K562 (cell line): ENCODE measurements at regions not wholly inside any gene's neighbourhood (a gene's known extent, or its start where the extent isn't known, plus 50 kb on each side); places are given as distances from the start of the nearest gene placed in this dataset.

Experiments
- ATAC-seq: fragments of 200-7000 bp; cut with Tn5 transposase; 3 replicates; pipeline ENCODE4 v1.9.1; 2020; ENCODE audit warnings: moderate library complexity
- BruUV-seq: library from RNA; stranded (reverse); fragments of 400-500 nt; replicated peaks from 2 replicates; lab custom pipeline; 2021; lab: Mats Ljungman, UMichigan
- CTCF ChIA-PET: fragments of 300-600 bp; formaldehyde crosslinking; extraction: SDS; loops from one replicate; lab custom pipeline; 2021; ENCODE audit warnings: low intra/inter-chr PET ratio; lab: Yijun Ruan, JAX
- POLR2A ChIA-PET: fragments of 300-600, 350-650 bp; sonication (Branson Sonifier 250); formaldehyde crosslinking; extraction: SDS; loops from one replicate; lab custom pipeline; 2021; ENCODE audit warnings: antibody characterized with exemption, inconsistent platforms; lab: Yijun Ruan, JAX
- DNase-seq, 4 experiments: peaks; one replicate each; pipeline versions ENCODE4 v3.0.0 to v3.0.0-alpha.2; 2011 to 2018; ENCODE audit warnings: low spot score in 3 of 4, mixed read lengths in 3 of 4; ENCODE audit errors: extremely low read depth in 1 of 4
- FAIRE-seq: peaks from 2 replicates; lab custom pipeline; 2011; peaks lifted over from hg19 to GRCh38; lab: Jason Lieb, UNC
- H2AFZ ChIP-seq: 2 replicates; pipeline ENCODE4 v1.6.0; 2011; ENCODE audit warnings: low read depth, low read length, control low read depth, inconsistent platforms
- H3K27ac ChIP-seq: fragments of 200-600 bp; 3 replicates; pipeline ENCODE4 v1.8.0; 2011; ENCODE audit warnings: low read depth, mild to moderate bottlenecking, control low read depth, inconsistent platforms, low read length, moderate library complexity, mixed read lengths; ENCODE audit errors: extremely low read depth
- H3K27me3 ChIP-seq, 2 experiments: fragments of 300-600 bp in 1 of 2; 2 replicates in 1 of 2; 3 replicates in 1 of 2; pipeline versions ENCODE4 v1.6.0 to v1.8.0; 2011; ENCODE audit warnings: inconsistent platforms in 2 of 2, low read length in 2 of 2, mild to moderate bottlenecking in 1 of 2, mixed read lengths in 1 of 2, moderate library complexity in 1 of 2; ENCODE audit not compliant: control insufficient read depth in 2 of 2, insufficient read depth in 2 of 2
- H3K36me3 ChIP-seq: fragments of 300-600 bp; 3 replicates; pipeline ENCODE4 v1.8.0; 2011; ENCODE audit warnings: mild to moderate bottlenecking, low read length, inconsistent platforms; ENCODE audit not compliant: control insufficient read depth, insufficient read depth
- H3K4me1 ChIP-seq, 2 experiments: fragments of 200-600 bp in 1 of 2; replicated peaks in 1 of 2; 2 replicates in 1 of 2; 3 replicates in 1 of 2; pipeline versions ENCODE4 v1.5.1 to v1.8.0; 2011; ENCODE audit warnings: inconsistent platforms in 2 of 2, low read length in 2 of 2, mild to moderate bottlenecking in 1 of 2, mixed read lengths in 1 of 2, moderate library complexity in 1 of 2; ENCODE audit not compliant: control insufficient read depth in 2 of 2, insufficient read depth in 2 of 2
- H3K4me2 ChIP-seq: 2 replicates; pipeline ENCODE4 v1.6.1; 2011; ENCODE audit warnings: low read length, control low read depth, inconsistent platforms, mixed read lengths; ENCODE audit not compliant: insufficient read depth
- H3K4me3 ChIP-seq: fragments of 200-600 bp; sonication (generic), shearing (Covaris generic); 2 replicates; pipeline ENCODE4 v1.5.1; 2016; ENCODE audit warnings: control low read depth, inconsistent platforms
- H3K79me2 ChIP-seq: fragments of 200-600 bp; 3 replicates; pipeline ENCODE4 v1.8.0; 2011; ENCODE audit warnings: low read length, inconsistent platforms; ENCODE audit not compliant: control insufficient read depth, insufficient read depth
- H3K9ac ChIP-seq, 2 experiments: 2 replicates each; pipeline versions ENCODE4 v1.6.0 to v1.6.1; 2011; ENCODE audit warnings: low read depth in 2 of 2, low read length in 2 of 2, control low read depth in 1 of 2, inconsistent platforms in 1 of 2, mild to moderate bottlenecking in 1 of 2, mixed read lengths in 1 of 2; ENCODE audit not compliant: insufficient read depth in 1 of 2
- H3K9me1 ChIP-seq: one replicate; pipeline ENCODE4 v1.6.0; 2011; ENCODE audit warnings: inconsistent platforms, mild to moderate bottlenecking, low read length, moderate library complexity; ENCODE audit not compliant: control insufficient read depth, insufficient read depth
- H3K9me3 ChIP-seq: replicated peaks from 2 replicates; pipeline ENCODE4 v1.5.1; 2011; ENCODE audit warnings: low read depth, low read length, inconsistent platforms; ENCODE audit not compliant: control insufficient read depth, insufficient read depth
- H4K20me1 ChIP-seq: replicated peaks from 2 replicates; pipeline ENCODE4 v1.6.1; 2011; ENCODE audit warnings: low read length, inconsistent platforms, mixed read lengths; ENCODE audit not compliant: control insufficient read depth, insufficient read depth
- FOXA1 ChIP-seq: fragments of 450-650 bp; IDR thresholded peaks from 2 replicates; pipeline ENCODE4 v1.6.1; 2016; ENCODE audit warnings: mild to moderate bottlenecking, borderline replicate concordance
- MECOM ChIP-seq: fragments of 250-450 bp; sonication (Bioruptor Pico); IDR thresholded peaks from 2 replicates; pipeline ENCODE4 v1.8.0; 2022; ENCODE audit warnings: inconsistent platforms
- POLR2AphosphoS2 ChIP-seq: IDR thresholded peaks from 2 replicates; pipeline ENCODE4 v1.6.1; 2012; ENCODE audit warnings: low read length, improper control_type of control experiment
- WGBS: fragments of 100-300 bp; shearing (Covaris generic); methylation state at CpG from one replicate; pipeline ENCODE4 v1.1.6; 2016; ENCODE audit warnings: low coverage, mixed read lengths; ENCODE audit not compliant: insufficient coverage; ENCODE audit errors: missing lambda C conversion rate; 5-methylcytosine and 5-hydroxymethylcytosine counted together
- in situ Hi-C: fragments of 300-500 bp; cut with MboI; formaldehyde crosslinking; loops from 4 replicates; pipeline ENCODE4 v1.15.0; 2018; ENCODE audit warnings: inconsistent platforms, mixed read lengths
- intact Hi-C: fragments of 100-400 bp; cut with micrococcal nuclease; formaldehyde crosslinking; loops from 2 replicates; pipeline ENCODE4 v1.14.2; 2022
- TF ChIP-seq, protein P1 (sequence below): fragments of 250-450 bp; sonication (Bioruptor Pico); IDR thresholded peaks from 2 replicates; pipeline ENCODE4 v1.4.0; 2020; ENCODE audit warnings: mild to moderate bottlenecking, moderate library complexity, borderline replicate concordance

DNA sequence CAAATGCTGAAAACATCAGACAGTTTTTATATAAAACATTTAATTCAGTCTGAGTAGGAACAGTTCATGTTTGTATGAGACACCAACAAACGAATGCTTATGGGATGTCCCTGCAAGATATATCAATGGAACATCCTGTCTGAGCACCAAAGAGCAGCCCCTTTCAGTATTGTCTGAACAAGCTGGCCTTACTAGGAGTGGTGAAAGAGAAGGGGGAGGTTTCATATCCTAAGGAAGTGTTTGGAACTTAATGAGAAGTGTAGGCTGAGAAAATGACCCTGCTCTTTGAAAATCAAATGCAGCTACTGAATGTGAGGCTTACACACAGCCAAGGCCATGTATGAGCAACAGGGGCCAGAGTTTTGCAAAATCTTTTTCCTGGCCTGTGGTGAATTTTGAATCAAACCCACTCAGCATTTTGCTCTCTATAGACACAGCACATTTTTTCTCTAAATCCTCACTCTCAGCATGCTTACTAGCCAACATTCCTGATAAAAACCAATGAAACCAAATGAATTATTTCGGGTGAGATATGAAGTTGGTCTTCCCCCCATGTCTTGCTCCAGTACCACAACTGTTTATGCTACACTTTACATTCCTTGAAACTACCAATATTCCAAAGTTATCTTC is 119.4 kb downstream of the LUZP4 start:
- H3K27ac ChIP-seq: no peak overlapping the region
- in situ Hi-C loops: no loop called here
- intact Hi-C loops: no loop called here
- no peaks in the 10 kb centered on the region for H3K4me1 ChIP-seq
- CTCF ChIA-PET: no interaction called here
- DNase-seq (no peak), ATAC-seq (no peak), FAIRE-seq (no peak)
- no peaks in the 10 kb centered on the region; a peak in 1 of 5 replicates for H3K27me3 ChIP-seq
- H4K20me1 ChIP-seq: no peaks in the 10 kb centered on the region
- H3K4me3 ChIP-seq: no peak overlapping the region
- no peak overlapping the region for H3K9ac ChIP-seq
- H3K9me3 ChIP-seq: no peaks in the 10 kb centered on the region
- 0% methylated on average over 2 of the region's 2 CpGs for WGBS
- POLR2A ChIA-PET: no interaction called here
- no TSS peak for BruUV-seq
- H3K36me3 ChIP-seq: no peaks in the 10 kb centered on the region
- no peaks in the 10 kb centered on the region for H3K79me2 ChIP-seq
- H3K4me2 ChIP-seq: no peak overlapping the region
- H2AFZ ChIP-seq: no peak overlapping the region
- no peak for TF ChIP-seq MECOM (CRISPR knock-in tag)
- no peak for TF ChIP-seq POLR2AphosphoS2
- no peak for TF ChIP-seq FOXA1
- TF ChIP-seq, protein P1, sequence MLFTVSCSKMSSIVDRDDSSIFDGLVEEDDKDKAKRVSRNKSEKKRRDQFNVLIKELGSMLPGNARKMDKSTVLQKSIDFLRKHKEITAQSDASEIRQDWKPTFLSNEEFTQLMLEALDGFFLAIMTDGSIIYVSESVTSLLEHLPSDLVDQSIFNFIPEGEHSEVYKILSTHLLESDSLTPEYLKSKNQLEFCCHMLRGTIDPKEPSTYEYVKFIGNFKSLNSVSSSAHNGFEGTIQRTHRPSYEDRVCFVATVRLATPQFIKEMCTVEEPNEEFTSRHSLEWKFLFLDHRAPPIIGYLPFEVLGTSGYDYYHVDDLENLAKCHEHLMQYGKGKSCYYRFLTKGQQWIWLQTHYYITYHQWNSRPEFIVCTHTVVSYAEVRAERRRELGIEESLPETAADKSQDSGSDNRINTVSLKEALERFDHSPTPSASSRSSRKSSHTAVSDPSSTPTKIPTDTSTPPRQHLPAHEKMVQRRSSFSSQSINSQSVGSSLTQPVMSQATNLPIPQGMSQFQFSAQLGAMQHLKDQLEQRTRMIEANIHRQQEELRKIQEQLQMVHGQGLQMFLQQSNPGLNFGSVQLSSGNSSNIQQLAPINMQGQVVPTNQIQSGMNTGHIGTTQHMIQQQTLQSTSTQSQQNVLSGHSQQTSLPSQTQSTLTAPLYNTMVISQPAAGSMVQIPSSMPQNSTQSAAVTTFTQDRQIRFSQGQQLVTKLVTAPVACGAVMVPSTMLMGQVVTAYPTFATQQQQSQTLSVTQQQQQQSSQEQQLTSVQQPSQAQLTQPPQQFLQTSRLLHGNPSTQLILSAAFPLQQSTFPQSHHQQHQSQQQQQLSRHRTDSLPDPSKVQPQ (CRISPR knock-in tag): no peak
- H3K9me1 ChIP-seq: no peaks in the 10 kb centered on the region
